ENCODE measurements at regions not wholly inside any gene's neighbourhood (a gene's known extent, or its start where the extent isn't known, plus 50 kb on each side); places are given as distances from the start of the nearest gene placed in this dataset.

DNA sequence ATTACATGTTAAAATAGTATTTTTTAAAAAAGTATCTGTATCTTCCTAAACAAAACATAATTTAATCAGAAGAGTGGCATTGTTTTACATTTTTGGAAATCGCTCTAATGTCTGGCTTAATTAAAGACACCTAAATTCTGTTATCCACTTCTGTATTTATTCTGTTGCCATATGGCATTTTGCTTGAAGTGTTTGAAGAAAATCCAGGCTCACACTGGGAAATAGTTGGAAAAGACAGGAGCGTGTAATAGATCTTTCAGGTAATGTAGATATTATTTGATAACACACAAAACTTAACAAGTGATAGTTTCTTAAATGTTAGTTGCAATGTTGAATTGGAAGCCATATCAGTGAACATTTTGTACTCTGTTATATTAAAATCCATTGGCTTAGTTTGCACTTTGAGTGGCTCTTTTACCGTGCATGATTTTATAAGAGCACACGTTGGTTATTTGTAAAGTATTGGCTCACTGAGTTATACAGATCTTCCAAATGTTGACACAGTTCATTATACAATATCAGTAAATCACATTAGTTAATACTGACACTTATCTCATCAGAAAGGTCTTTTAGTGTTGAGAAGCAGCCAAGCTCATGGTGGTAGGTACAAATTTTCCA lies 128.4 kb upstream of the NPVF start:
- CTCF ChIA-PET: no interaction called here
- no peak for DNase-seq (ENCODE audit: low read depth, low spot score)
- Histone ChIP-seq H3K4me3 (replicated peaks in 1 of 3; ENCODE audit: insufficient read depth in 1 of 3, low read depth in 1 of 3, low read length in 3 of 3) (no peak overlapping the region), H3K4me1 (ENCODE audit: control insufficient read depth, extremely low read depth, insufficient read depth, low read length) (no peaks in the 10 kb centered on the region), H2AFZ (ENCODE audit: low read depth, low read length) (no peak overlapping the region), H3K9ac (replicated peaks; ENCODE audit: extremely low read depth, insufficient read depth, low read length) (no peak overlapping the region), H3K36me3 (ENCODE audit: control insufficient read depth in 2 of 2, extremely low read depth in 1 of 2, insufficient read depth in 2 of 2, low read length in 2 of 2) (no peaks in the 10 kb centered on the region), H3K9me1 (replicated peaks; ENCODE audit: control insufficient read depth, extremely low read depth, insufficient read depth, low read length) (no peaks in the 10 kb centered on the region), H3K79me2 (ENCODE audit: control insufficient read depth, insufficient read depth, low read length) (no peaks in the 10 kb centered on the region), H3K27ac (ENCODE audit: insufficient read depth, low read depth, low read length) (no peak overlapping the region), H4K20me1 (replicated peaks; ENCODE audit: control insufficient read depth, extremely low read depth, insufficient read depth, low read length) (no peaks in the 10 kb centered on the region), H3K27me3 (ENCODE audit: control insufficient read depth in 2 of 2, insufficient read depth in 2 of 2, low read length in 2 of 2) (no peaks in the 10 kb centered on the region), H3K9me3 (replicated peaks; ENCODE audit: control insufficient read depth, insufficient read depth, low read length) (no peaks in the 10 kb centered on the region), H3K4me2 (ENCODE audit: insufficient read depth, low read length) (no peak overlapping the region)
- no TSS peak for BruUV-seq (replicated peaks)
- POLR2A ChIA-PET: no interaction called here
- TF ChIP-seq MYC (IDR thresholded peaks at IDR 0.05; ENCODE audit: low read depth, low read length): no peak
- TF ChIP-seq, protein P1, sequence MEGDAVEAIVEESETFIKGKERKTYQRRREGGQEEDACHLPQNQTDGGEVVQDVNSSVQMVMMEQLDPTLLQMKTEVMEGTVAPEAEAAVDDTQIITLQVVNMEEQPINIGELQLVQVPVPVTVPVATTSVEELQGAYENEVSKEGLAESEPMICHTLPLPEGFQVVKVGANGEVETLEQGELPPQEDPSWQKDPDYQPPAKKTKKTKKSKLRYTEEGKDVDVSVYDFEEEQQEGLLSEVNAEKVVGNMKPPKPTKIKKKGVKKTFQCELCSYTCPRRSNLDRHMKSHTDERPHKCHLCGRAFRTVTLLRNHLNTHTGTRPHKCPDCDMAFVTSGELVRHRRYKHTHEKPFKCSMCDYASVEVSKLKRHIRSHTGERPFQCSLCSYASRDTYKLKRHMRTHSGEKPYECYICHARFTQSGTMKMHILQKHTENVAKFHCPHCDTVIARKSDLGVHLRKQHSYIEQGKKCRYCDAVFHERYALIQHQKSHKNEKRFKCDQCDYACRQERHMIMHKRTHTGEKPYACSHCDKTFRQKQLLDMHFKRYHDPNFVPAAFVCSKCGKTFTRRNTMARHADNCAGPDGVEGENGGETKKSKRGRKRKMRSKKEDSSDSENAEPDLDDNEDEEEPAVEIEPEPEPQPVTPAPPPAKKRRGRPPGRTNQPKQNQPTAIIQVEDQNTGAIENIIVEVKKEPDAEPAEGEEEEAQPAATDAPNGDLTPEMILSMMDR (IDR thresholded peaks at IDR 0.05; ENCODE audit: extremely low read depth in 1 of 2, insufficient read depth in 1 of 2, low read depth in 1 of 2, low read length in 2 of 2): no peak
- TF ChIP-seq FOS (IDR thresholded peaks at IDR 0.05; ENCODE audit: borderline replicate concordance, insufficient read depth, low read length): no peak
- TF ChIP-seq, protein P2, sequence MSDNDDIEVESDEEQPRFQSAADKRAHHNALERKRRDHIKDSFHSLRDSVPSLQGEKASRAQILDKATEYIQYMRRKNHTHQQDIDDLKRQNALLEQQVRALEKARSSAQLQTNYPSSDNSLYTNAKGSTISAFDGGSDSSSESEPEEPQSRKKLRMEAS (IDR thresholded peaks at IDR 0.05; ENCODE audit: insufficient read depth, insufficient read length): no peak
- no peak for TF ChIP-seq POLR2A (IDR thresholded peaks at IDR 0.05; ENCODE audit: low read depth, low read length)
- TF ChIP-seq GATA2 (IDR thresholded peaks at IDR 0.05; ENCODE audit: insufficient read depth, insufficient read length, low read depth, low read length): no peak
- TF ChIP-seq JUN (IDR thresholded peaks at IDR 0.05; ENCODE audit: borderline replicate concordance, insufficient read depth, insufficient read length, low read depth): no peak
- TF ChIP-seq POLR2AphosphoS5 (IDR thresholded peaks at IDR 0.05; ENCODE audit: insufficient read depth, low read depth, low read length): no peak
- no peak for TF ChIP-seq EZH2 (IDR thresholded peaks at IDR 0.05; ENCODE audit: borderline replicate concordance, low read depth, low read length, severe bottlenecking)
- intact Hi-C loops (cut with micrococcal nuclease): no loop called here
- dilution Hi-C loops (cut with MboI; ENCODE audit: extremely low pct_ligation_motif_present, low sequenced_read_pairs): no loop called here
- FAIRE-seq: no peak
